Panc1 (cell line): ENCODE measurements at regions not wholly inside any gene's neighbourhood (a gene's known extent, or its start where the extent isn't known, plus 50 kb on each side); places are given as distances from the start of the nearest gene placed in this dataset.

Experiments used
- ATAC-seq: fragments of 200-7000 bp; cut with Tn5 transposase; 2 replicates; pipeline ENCODE4 v1.9.1; 2020; ENCODE audit warnings: mild to moderate bottlenecking, moderate library complexity
- BruUV-seq: library from RNA; stranded (reverse); fragments of 400-500 nt; replicated peaks from 2 replicates; lab custom pipeline; 2021; lab: Mats Ljungman, UMichigan
- CTCF ChIA-PET: fragments of 300-600 bp; sonication (Branson Sonifier 250); formaldehyde crosslinking; loops from one replicate; lab custom pipeline; 2022; ENCODE audit warnings: antibody characterized with exemption; lab: Charles Lee
- POLR2A ChIA-PET: fragments of 300-600 bp; sonication (Branson Sonifier 250); formaldehyde crosslinking; loops from one replicate; lab custom pipeline; 2022; ENCODE audit warnings: antibody characterized with exemption; lab: Charles Lee
- DNase-seq: peaks from one replicate; pipeline ENCODE4 v3.0.0-alpha.2; 2010; ENCODE audit warnings: low read depth, low spot score
- H3K27ac ChIP-seq: 2 replicates; pipeline ENCODE4 v1.5.1; 2011; ENCODE audit warnings: mild to moderate bottlenecking, low read length, inconsistent platforms
- H3K27me3 ChIP-seq: fragments of 200-500 bp; sonication (Bioruptor generic); 2 replicates; pipeline ENCODE4 v1.6.0; 2014; ENCODE audit warnings: low read length, inconsistent platforms; ENCODE audit not compliant: control insufficient read depth, insufficient read depth
- H3K36me3 ChIP-seq: fragments of 200-500 bp; sonication (Bioruptor generic); 2 replicates; pipeline ENCODE4 v1.5.1; 2014; ENCODE audit warnings: inconsistent platforms, mild to moderate bottlenecking, low read length, moderate library complexity; ENCODE audit not compliant: control insufficient read depth, insufficient read depth
- H3K4me1 ChIP-seq: 2 replicates; pipeline ENCODE4 v1.5.1; 2011; ENCODE audit warnings: inconsistent platforms, mild to moderate bottlenecking, low read length, moderate library complexity; ENCODE audit not compliant: control insufficient read depth, insufficient read depth
- H3K4me3 ChIP-seq, 2 experiments: 2 replicates each; pipeline ENCODE4 v1.5.1; 2011 to 2012; ENCODE audit warnings: low read depth in 2 of 2, low read length in 2 of 2, mild to moderate bottlenecking in 2 of 2, inconsistent platforms in 1 of 2, moderate library complexity in 1 of 2
- H3K9me3 ChIP-seq: fragments of 200-500 bp; sonication (Bioruptor generic); 2 replicates; pipeline ENCODE4 v1.5.1; 2014; ENCODE audit warnings: low read depth, mild to moderate bottlenecking, inconsistent platforms, low read length, moderate library complexity; ENCODE audit not compliant: control insufficient read depth, insufficient read depth
- CTCF ChIP-seq: fragments of 450-650 bp; IDR thresholded peaks from 2 replicates; pipeline ENCODE4 v1.5.1; 2017; ENCODE audit warnings: mild to moderate bottlenecking
- POLR2AphosphoS5 ChIP-seq: IDR thresholded peaks from 2 replicates; pipeline ENCODE4 v1.6.1; 2012; ENCODE audit warnings: mild to moderate bottlenecking, low read depth, low read length, moderate library complexity
- REST ChIP-seq, 2 experiments: IDR thresholded peaks; 2 replicates each; pipeline ENCODE4 v1.6.1; 2011 to 2012; ENCODE audit warnings: low read depth in 2 of 2, control low read depth in 1 of 2, low read length in 1 of 2, mild to moderate bottlenecking in 1 of 2, moderate library complexity in 1 of 2; ENCODE audit not compliant: insufficient read depth in 1 of 2
- SIN3A ChIP-seq: IDR thresholded peaks from 2 replicates; pipeline ENCODE4 v1.6.1; 2012; ENCODE audit warnings: low read depth, mild to moderate bottlenecking, low read length, moderate library complexity, borderline replicate concordance; ENCODE audit not compliant: insufficient read depth
- TCF7L2 ChIP-seq: IDR thresholded peaks from 2 replicates; pipeline ENCODE4 v1.6.1; 2011; ENCODE audit warnings: mild to moderate bottlenecking, low read depth, low read length, inconsistent platforms
- in situ Hi-C: cut with HindIII; loops from 2 replicates; pipeline ENCODE4 v1.10.0; 2016; ENCODE audit warnings: low sequenced_read_pairs, low pct_unique_long_range_greater_than_20kb
- intact Hi-C: fragments of 100-400 bp; cut with micrococcal nuclease; formaldehyde crosslinking; loops from one replicate; pipeline ENCODE4 v1.10.0; 2022; ENCODE audit not compliant: unreplicated experiment

- intact Hi-C loops (no loop called here), in situ Hi-C loops (no loop called here)
- Histone ChIP-seq H3K4me1 (no peaks in the 10 kb centered on the region), H3K27me3 (no peaks in the 10 kb centered on the region), H3K4me3 (no peak overlapping the region), H3K27ac (no peak overlapping the region), H3K9me3 (no peaks in the 10 kb centered on the region), H3K36me3 (no peaks in the 10 kb centered on the region)
- ATAC-seq (no peak), DNase-seq (no peak)
- no peak for TF ChIP-seq REST (IDR thresholded peaks at IDR 0.05; ENCODE audit: insufficient read depth in 1 of 2, low read depth in 2 of 2, low read length in 1 of 2)
- no peak for TF ChIP-seq POLR2AphosphoS5
- POLR2A ChIA-PET, result no interaction called here
- CTCF ChIA-PET, result interaction anchor here (0.6 kb wide), 1 partner anchor 175 kb away, joined by 4 read pairs; no protein-coding TSS in a partner anchor
- no TSS peak for BruUV-seq
Measured at GRCh38 chr5:5671823-5672222, 249.3 kb downstream of the ICE1 start.

- no TSS peak for BruUV-seq
- no peak for DNase-seq
- Histone ChIP-seq H3K4me3 (no peak overlapping the region), H3K27me3 (no peaks in the 10 kb centered on the region), H3K9me3 (no peaks in the 10 kb centered on the region), H3K4me1 (no peaks in the 10 kb centered on the region), H3K27ac (no peak overlapping the region), H3K36me3 (no peaks in the 10 kb centered on the region)
- ATAC-seq, result no peak
- CTCF ChIA-PET, result no interaction called here
- intact Hi-C loops (no loop called here), in situ Hi-C loops (no loop called here)
- POLR2A ChIA-PET, result no interaction called here
- TF ChIP-seq SIN3A, result no peak
- TF ChIP-seq POLR2AphosphoS5, result no peak
- no peak for TF ChIP-seq CTCF
- no peak for TF ChIP-seq TCF7L2
- TF ChIP-seq REST (IDR thresholded peaks at IDR 0.05; ENCODE audit: insufficient read depth in 1 of 2, low read depth in 2 of 2, low read length in 1 of 2), result no peak
Measured at GRCh38 chr5:5667136-5667554, 244.7 kb downstream of the ICE1 start.
